GM19025 (cell line): ENCODE measurements at regions not wholly inside any gene's neighbourhood (a gene's known extent, or its start where the extent isn't known, plus 50 kb on each side); places are given as distances from the start of the nearest gene placed in this dataset.
A peak's percentile ranks its signal among the peaks of the same experiment; 100 is the strongest.
"Not testable (repeated sequence)": the region's sequence is repeated elsewhere in the genome, so short reads cannot be mapped to it uniquely, and the experiment has no call there.

Experiments used
- ATAC-seq: cut with Tn5 transposase; IDR thresholded peaks from one replicate; pipeline ENCODE4 v1.9.1; 2021; ENCODE audit warnings: mild to moderate bottlenecking, low read depth, moderate library complexity; ENCODE audit not compliant: unreplicated experiment

DNA sequence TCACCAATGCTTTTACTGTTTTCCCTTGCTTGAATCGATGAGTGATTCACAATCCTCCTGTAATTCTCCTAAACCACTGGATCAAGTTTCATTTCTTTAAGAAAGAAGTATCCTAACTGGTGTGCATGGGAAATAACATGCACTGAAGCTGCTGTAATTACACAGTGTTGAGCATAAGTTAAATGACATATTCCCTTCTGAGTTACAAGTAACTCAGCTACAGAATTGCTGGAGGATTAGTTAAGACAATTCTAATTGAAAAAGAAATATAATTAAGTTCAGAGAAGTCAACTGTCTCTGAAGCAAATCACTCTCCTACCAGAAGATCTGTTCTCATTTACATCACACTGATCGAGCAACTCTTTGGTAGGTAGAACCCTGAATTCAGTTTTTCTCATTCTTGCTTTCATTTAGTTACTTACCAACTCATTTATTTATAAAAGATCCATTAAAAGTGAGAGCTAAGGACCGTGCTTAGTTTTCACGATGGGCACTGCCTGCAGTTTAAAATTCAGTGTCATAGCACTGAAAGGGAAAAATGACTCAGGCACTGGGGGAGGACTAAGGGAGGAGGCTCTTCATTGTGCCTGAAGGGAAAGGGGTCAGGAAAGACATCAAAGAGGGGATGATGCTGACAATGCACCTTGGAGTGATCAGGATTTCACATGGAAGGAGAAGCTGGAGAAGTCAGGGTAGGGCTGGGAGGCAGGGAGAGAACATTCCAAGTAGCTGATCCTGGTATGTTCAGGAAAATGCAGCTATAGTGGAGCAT lies 327.2 kb downstream of the EMP1 start:
- ATAC-seq = no peak

GRCh38 chr12:13518034-13518433 lies 321.5 kb downstream of the EMP1 start:
- ATAC-seq = not testable (repeated sequence)

DNA sequence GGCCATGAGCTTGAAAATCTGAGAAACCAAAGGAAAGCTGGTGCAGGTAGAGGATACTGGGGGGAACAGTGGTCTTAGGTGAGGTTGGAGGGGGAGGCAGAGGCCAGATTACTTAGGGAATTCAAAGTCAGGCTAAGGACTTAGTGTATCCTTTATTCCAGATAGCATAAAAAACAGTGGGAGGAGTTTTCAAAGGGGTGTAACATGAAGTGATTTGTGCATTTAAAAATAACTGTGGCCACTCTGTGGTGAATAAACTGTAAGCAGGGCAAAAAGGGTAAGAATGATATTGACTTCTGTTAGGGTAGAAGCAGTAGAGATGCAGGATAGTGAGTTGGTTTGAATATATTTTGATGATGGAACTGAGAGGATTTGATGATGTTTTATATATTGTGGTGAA lies 313.2 kb downstream of the EMP1 start:
- no peak for ATAC-seq

GRCh38 chr12:13505636-13506035 lies 309.1 kb downstream of the EMP1 start:
- ATAC-seq = no peak

DNA sequence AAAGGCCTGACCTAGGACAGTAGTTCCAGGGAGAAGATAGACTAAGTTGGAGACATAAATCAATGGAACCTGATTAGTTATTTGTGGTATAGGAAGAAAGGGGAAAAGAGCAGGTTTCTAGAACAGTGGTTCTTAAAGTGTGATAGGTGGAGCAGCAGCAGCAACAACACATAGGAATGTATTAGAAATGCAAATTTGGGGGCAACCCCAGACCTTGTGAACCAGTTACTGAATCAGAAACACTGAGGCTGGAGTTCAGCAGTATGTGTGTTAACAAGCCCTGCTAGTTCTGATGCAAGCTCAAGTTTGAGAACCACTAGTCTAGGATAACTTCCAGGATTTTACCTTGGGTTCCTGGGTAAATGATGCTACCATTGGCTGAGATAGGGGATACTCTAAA lies 308.7 kb downstream of the EMP1 start:
- ATAC-seq = no peak

DNA sequence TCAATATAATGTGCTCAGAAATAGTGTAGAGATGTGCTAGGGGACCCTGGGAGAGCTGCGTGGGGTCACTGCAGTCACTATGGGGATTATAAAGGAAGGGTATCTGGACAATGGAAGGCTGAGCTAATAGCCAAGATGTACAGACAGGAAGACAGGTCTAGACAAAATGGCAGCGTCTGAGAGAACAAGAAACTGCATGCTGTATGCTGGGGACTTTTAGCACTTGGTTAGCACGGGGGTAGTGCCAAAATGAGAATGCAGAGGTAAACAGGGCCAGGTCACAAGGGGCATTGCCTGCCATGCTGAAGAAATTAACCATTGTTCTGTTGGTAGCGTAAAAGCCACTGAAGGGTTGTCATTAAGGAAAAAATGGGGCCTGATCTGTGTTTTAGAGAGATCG lies 308.2 kb downstream of the EMP1 start:
- no peak for ATAC-seq

- ATAC-seq = no peak
Observed at GRCh38 chr12:13504074-13504473, 307.5 kb downstream of the EMP1 start.

DNA sequence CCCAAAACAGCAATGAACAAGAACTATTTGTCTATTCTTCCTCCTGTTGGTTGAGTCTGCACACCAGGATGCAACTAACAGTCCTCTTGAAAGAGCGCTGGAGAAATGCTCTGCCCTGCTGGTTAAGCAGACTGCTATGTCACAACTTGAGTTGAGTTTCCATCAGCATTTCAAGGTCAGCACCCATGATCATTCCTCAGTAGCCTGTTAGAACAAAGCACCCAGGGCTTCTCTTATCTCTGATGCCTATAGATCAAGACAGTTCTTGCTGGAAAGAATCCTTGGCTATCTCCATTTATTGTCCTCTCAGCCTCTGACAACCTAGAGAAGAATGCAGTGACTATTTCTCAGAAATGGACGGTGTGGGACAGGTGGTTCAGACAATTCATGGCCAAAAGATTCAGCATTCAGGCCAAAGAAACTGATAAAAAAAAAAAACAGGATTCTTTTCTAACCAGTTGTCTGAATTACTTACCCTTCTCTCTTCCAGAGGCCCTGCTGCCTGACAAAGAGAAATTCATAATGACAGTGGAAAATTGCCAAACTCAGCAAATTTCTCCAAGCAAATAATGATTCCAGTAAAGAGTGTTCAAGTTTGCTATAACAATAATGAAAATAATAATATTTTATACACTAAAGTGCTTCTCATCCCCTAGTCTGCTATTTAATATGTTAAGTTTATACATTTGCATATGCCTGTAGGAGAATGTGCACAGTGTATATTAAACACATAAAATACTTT lies 306.7 kb downstream of the EMP1 start:
- ATAC-seq = no peak

DNA sequence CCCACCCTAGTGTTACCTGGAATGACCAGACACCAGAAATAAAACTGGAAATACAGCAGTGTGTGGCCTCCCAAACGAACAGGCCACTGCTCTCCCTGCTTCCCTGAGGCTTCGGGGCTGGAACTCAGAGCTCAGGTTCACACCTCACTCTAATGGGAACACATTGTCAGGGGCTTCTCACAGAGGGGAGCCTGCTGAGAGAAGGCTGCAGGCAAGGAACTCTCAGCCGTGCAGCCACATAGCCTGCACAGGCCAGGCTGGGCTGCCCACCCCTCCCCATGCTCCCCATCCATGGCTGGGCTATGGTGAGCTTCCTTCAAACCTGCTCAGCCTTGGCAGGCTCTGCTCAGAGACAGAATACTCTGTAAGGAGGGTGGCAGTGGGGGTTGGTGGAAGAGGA lies 302.5 kb downstream of the EMP1 start:
- ATAC-seq = no peak

DNA sequence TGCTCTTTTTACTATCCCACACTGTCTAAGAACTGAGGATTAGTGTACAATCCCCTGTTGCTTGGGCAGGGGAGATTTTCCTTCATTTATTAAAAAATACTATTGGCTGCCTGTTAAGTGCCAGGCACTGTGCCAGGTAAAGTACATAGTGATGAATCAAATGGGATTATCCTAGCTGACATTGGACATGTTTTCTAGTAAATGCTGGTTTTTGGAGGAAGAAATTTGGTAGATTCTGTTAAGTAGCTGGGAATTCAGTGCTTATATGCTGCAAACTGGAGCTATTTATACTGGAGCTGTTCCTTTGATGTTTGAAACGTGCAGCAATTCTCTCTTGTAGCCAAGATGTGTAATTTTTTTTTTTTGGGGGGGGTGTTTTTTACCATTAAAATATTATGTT lies 299.6 kb downstream of the EMP1 start:
- ATAC-seq = no peak

DNA sequence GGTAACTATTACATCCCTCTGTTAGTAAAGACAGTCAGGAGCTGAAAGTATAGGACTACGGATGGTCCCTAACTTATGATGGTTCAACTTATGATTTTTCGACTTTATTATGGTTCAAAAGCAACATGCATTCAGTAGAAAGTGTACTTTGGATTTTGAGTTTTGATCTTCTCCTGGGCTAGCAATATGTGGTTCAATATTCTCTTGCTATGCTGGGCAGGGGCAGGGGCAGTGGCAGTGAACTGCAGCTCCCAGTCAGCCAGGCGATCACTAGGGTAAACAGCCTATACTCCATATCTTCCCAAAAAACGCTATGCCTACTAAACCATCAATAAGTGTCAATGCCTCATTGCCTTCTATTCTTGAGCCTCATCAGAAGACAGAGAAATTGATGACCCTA lies 292.7 kb downstream of the EMP1 start:
- no peak for ATAC-seq

- no peak for ATAC-seq
Observed at GRCh38 chr12:13487326-13487725, 290.8 kb downstream of the EMP1 start.

DNA sequence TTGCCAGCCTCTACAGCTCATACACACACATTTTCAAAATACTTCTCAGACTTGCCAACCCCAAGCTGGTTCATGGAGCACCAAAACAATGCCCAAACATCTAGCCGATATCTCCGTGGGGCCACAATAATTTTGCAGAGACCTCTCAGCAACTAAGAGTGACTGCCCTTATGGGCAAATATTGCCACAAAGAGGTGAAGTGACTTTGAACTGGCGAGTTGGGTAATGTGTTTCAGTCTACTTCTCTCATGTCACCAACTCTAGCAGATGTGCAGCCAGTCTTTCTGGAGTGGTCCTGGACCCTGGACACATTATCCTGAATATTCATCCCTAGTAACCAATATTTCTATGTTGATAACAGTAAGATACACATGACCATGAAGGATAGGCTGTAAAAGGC lies 290.3 kb downstream of the EMP1 start:
- ATAC-seq = no peak

DNA sequence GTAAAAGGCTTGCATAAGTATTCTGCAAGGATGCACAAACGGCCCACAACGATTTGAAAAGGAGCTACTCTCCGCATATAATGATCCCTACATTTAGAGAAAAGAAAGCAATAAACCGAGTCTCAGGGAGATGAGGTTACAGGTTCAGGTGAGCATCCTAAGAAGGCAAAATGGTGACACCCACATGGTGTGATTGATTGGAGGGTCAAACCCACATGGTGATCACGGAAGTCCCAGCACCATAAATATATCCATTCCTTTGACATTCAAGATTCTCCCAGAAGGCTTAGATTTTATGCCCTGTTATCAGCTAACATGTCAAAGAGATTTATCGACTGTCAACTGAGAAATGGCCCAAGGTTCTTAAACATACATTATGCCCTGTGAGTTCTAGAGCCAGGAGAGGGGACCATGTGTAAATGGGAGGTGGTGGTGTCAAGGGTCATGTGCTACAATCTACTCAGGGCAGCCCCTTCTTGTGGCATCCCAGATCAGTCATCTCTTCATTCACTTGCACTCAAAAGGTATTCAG lies 282.2 kb downstream of the EMP1 start:
- ATAC-seq = no peak

DNA sequence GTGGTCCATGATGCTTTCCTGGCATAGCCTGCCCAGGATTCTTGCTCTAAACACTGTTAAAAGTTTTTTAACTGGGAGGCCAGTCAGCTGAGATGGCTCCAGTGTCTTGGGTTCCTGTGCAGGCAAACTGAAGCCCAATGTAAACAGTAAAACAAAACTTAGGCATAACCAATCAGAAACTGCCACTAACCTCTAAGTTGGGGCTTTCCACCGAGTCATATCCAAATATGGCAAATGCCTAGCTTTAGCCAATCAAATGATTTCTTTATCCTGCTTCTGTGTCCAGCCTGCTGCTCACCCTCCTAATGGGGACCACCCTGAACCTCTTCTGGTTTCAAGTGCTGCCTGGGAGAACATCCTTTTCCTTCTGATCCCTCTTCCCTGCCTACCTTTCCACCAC lies 277.9 kb downstream of the EMP1 start:
- no peak for ATAC-seq

GRCh38 chr12:13472690-13473089 lies 276.2 kb downstream of the EMP1 start:
- ATAC-seq = peak; percentile 97

DNA sequence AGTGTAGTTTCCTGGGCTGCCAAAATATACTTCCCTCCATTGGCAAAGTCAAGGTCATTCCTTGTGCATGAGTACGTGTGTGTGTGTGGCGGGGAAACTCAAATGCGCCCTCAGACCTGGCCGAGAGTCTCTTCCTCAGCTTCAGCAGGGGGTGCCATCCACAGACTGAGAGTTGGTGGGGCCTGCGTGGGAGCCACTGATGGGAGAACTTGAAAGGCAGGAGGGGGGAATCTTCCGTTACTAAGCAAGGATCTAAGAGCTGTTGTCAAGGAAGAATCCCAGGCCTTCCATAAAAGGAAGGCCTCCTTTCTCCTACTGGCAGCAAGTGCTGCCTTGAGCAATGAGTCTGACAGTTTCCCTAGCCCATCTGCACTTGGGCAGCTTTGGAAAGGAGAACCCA lies 274.9 kb downstream of the EMP1 start:
- ATAC-seq = no peak

GRCh38 chr12:13465635-13466034 lies 269.1 kb downstream of the EMP1 start:
- no peak for ATAC-seq

DNA sequence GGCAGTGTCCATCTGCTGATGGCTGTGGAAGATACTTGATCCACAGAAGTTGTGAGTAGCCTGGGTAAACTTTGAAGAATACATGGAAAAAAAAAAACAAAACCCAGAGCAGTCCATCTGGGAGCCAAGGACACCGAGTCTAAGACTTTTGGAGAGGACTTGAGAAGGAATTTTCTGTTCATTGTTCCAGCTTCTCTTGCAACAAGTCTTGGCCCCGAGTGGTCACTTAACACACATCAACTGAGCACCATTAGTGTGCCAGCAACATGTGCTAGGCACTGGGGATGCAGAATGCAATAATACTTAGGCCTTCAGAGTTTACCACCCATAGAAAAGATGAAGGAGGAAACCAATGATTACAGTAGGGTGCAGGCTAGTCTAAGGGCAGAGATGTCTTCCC lies 266.7 kb downstream of the EMP1 start:
- no peak for ATAC-seq

GRCh38 chr12:13462450-13462849 lies 265.9 kb downstream of the EMP1 start:
- no peak for ATAC-seq

DNA sequence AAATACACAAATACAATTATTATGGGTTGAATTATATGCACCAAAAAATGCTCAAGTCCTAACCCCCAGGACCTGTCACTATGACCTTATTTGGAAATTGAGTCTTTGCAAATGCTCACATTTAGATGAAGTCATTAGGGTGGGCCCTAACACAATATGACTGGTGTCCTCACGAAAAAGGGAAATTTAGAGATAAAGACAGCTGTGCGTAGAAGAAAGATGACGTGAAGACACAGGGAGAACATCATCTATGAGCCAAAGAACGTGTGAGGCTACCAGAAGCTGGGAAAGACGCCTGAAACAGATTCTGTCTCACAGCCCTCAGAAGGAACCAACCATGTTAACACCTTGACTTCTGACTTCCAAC lies 259.2 kb downstream of the EMP1 start:
- ATAC-seq = no peak
